NCI-H524 (cell line): ENCODE measurements at regions not wholly inside any gene's neighbourhood (a gene's known extent, or its start where the extent isn't known, plus 50 kb on each side); places are given as distances from the start of the nearest gene placed in this dataset.
"Not testable (repeated sequence)": the region's sequence is repeated elsewhere in the genome, so short reads cannot be mapped to it uniquely, and the experiment has no call there.

Source experiments
- DNase-seq, 2 experiments: peaks; one replicate each; lab custom pipeline; 2025; lab: John Stamatoyannopoulos, UW

- no peak for DNase-seq
These were observed 109.2 kb upstream of the RAB12 start for GRCh38 chr18:8499810-8500675.

- no peak for DNase-seq
These were observed 108.2 kb upstream of the RAB12 start for GRCh38 chr18:8501044-8501443.

GRCh38 chr18:8503248-8503647, 106.0 kb upstream of the RAB12 start:
- peak in 1 of 2 experiments; percentile 9 for DNase-seq

- DNase-seq = no peak
These were observed 104.8 kb upstream of the RAB12 start for GRCh38 chr18:8504424-8504823.

DNA sequence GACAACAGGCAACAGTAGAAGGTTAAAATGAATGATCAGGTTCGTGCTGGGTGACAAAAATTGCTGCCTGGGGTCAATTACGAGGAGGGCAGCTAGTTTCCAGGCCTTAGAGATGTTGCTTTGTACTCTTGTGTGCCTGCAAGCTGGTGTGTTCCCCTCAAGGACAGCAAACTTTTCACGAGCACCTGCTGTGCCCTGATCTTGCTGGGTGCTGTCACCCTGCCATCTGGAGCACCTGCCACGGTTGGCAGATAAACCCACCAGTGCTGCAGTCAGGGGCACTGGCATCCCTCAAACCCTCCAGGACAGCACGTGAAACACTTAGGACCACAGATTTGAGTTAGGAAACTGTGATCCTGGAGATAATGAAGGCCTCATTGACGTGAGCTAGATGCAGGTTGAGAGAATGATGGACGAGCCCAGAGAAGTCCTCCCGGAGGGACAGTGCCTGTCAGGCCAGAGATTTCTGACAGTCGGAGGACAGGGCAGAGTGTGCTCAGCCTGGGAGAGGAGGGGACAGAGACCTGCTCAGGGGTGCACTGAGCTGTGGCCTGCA, 104.3 kb upstream of the RAB12 start:
- DNase-seq = peak; percentile 22 to 71

GRCh38 chr18:8506251-8507049, 102.8 kb upstream of the RAB12 start:
- DNase-seq = no peak

DNA sequence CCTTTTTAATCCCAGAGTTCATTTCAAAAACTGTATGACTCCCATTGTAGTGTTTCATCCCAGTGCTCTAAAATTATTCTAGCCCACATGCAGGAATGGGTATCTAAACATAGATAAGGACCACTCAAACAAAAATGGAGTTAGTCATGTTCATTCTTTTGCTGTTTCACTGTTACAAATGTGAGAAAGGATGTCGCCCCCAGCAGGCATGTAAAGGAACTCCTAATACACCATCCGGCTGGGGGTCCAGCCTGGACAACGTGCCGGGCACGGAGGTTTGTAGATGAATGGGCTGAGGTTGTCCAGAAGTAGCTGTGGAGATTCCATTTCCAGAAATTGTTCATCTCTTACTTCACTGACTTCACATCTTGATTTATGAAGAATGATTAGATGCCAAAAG, 101.9 kb upstream of the RAB12 start:
- DNase-seq = peak in 1 of 2 experiments; percentile 2

DNA sequence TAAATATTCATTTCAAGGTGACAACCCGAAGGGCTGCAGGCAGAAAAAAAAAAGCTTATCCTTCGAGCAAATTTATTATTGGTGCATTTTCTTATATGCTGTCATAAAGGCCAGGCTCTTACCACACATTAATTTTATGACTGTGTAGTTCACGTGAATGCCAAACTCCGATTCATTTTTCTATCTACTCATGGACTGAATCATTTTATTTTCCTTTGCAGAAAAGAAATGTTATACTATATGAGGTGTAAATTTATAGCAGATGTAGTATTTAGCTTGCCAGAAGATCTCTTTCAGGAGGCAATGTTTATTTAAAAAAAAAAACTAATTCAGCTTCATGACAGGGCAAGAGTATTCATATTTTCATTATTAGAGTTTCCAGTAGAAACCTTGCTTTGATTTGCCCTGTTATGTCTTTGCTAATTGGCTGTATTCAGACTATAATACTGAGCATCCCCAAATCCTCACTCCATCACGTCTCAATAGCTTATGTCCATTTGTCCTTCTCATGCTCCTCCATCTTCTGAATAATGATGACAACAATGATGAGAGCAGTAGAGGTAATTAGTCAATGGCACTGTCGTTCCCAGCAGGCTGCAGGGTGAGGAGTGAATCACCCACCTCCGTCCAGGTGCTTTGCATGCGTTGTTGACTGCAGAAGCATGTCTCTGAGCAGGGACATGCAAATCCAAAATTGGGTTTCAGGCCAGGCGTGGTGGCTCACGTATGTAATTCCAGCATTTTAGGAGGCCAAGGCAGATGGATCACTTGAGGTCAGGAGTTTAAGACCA, 101.1 kb upstream of the RAB12 start:
- no peak for DNase-seq

GRCh38 chr18:8513249-8513648, 96.0 kb upstream of the RAB12 start:
- no peak for DNase-seq

DNA sequence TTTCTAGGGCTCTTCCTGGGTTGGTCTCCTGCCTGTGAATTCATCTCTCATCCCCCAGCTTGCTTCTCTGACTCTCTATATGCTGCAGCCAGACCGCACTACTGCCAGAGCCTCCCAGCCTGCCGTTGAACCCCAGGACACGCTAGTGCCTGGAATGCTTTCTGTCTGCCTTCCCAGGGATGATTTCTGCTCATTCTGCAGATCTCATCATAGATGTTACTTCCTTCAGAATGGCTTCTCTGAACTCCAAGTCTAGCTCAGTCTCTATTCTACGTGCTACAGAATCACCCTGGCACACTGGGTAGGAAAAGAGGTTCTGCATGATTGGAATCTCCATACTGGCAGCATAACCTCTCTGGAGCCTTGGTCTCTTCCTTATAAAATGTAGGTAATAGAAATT, 94.8 kb upstream of the RAB12 start:
- DNase-seq = no peak

DNA sequence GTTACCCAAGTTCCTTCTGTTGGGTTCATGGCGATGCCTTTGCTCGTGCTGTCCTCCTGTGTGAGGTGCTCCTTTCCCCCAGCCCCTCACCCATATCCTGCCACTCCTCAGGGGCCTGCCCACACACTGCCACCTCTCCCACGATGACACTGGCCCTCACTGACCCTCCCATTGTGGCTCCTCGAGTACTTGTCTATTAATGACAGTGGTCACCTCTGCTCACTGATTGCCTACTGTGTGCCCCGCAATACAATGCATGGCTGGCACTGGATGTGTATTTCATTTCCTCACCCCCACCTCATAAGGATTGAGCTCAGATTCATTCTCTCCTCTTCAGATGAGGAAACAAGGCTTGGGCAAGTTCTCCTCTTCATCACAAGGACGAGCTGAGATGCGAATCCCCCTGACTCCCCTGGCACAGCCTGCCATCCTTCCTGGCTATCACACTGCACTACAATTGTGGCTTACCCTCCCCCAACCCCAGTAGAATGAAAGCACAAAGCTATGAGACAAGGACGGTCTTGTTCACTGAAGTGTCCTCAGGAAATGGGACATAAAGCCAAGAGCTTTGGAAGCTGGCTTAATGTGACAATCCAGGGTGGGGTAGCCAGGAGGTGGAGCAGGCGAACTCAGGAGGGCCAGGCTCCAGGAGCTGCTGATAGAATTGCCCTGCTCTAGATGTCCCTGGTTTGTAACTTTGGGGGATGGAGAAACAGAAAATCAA, 93.9 kb upstream of the RAB12 start:
- DNase-seq = no peak

DNA sequence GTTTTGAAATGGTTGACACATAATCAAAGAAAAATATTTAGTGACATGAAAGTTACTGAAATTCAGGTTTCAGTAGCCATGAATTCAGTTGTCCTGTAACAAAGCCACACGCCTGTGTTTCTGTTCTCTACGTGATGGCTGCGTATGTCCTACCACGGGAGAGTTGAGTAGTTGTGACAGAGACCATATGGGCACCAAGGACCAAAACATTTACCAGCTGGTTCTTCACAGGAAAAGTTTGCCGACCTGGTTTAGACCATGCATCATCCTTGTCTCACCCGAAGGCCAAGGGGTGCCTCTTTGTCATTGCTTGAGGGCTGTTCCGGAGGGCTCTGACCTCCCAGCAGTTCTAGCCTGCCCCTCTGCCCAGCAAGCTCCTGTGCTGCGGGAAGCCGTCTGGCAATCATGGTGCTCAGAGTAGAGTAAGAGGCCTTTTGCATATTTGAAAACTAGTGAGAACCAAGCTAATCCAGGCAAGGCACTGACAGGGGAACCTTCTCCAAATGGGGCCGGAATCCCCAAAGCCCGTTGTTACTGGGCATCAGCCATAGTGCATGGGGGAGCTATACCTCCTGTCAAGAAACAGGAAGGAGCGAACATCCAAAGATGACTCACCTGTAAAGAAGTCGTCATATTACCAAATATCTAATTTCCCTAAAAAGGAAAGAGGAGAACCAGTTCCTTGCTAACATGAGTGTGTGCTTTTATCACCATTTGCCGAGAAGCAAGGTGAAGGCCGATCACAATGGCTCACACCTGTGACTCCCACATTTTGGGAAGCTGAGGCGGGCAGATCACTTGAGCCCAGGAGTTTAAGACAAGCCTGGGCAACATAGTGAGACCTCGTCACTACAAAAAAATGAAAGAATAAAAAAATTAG, 92.6 kb upstream of the RAB12 start:
- no peak for DNase-seq

DNA sequence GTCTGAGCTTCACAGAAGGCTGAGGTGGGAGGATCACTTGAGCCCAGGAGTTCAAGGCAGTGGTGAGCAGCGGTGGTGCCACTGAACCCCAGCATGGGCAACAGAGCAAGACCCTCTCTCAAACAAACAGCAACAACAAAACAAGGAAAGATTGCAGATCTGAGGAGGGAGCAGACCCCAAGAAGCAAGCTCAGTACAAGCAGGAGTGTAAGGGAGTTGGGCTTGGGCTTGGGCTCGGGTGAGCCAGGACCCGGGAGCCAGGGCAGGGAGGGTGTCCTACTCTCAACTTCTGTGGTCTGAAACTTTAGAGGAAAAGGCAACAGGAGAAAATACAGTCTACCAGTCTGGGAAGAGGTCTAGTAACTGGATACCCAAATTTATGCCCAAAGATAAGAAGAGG, 92.0 kb upstream of the RAB12 start:
- no peak for DNase-seq

- peak; percentile 55 to 89 for DNase-seq
These were observed 90.1 kb upstream of the RAB12 start for GRCh38 chr18:8519102-8519501.

GRCh38 chr18:8520266-8520665, 89.0 kb upstream of the RAB12 start:
- no peak for DNase-seq

- DNase-seq = no peak
These were observed 86.5 kb upstream of the RAB12 start for GRCh38 chr18:8522756-8523155.

DNA sequence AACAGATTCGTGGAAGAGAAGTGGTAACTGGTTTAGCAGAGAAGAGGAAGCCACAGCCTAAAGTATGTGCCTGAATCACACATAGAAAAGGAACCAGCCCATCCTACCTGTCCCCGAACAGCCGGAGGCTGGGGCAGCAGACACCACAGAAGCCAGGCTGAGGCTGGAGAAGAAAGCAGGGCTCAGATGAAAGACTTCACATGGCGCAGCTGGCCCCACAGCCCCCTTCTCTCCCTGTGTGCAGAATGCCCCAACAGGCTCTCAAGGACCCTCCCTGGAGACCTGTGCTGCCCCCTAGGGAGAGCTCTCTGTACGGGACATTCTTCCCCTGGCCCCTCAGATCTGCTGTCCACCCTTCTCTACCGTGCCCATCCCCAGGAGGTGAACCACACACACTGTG, 83.5 kb upstream of the RAB12 start:
- peak in 1 of 2 experiments; percentile 9 for DNase-seq

- peak in 1 of 2 experiments; percentile 51 for DNase-seq
These were observed 82.9 kb upstream of the RAB12 start for GRCh38 chr18:8526332-8526731.

DNA sequence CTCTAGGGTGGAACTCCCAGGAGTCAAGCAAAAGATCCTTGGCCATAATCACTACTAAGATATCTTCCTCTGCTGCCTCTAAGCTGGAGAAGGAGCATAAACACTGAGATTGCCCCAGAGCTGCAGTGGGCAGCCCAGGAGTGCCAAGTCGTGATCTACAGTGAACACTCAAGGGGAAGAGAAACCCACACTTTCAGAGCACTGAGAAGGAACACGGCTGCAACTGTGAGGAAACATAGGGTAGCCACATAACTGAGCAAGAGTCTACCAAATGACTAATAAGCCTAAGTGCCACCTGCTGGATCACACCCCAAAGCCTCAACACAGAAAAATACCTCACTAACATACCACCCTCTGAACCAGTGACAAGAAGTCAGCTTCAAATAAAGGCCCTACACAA, 79.6 kb upstream of the RAB12 start:
- no peak for DNase-seq

DNA sequence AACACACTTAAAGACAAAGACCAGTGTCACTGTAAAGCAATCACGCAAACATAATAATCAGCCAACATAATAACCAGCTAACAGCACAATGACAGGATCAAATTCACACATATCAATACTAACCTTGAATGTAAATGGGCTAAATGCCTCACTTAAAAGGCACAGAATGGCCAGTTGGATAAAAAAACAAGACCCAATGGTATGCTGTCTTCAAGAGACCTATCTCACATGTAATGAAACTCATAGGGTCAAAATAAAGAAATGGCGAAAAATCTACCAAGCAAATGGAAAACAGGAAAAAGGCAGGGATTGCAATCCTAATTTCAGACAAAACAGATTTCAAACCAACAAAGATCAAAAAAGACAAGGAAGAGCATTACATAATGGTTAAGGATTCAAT, 78.2 kb upstream of the RAB12 start:
- DNase-seq = not testable (repeated sequence)
